ENCODE measurements at regions not wholly inside any gene's neighbourhood (a gene's known extent, or its start where the extent isn't known, plus 50 kb on each side); places are given as distances from the start of the nearest gene placed in this dataset.

DNA sequence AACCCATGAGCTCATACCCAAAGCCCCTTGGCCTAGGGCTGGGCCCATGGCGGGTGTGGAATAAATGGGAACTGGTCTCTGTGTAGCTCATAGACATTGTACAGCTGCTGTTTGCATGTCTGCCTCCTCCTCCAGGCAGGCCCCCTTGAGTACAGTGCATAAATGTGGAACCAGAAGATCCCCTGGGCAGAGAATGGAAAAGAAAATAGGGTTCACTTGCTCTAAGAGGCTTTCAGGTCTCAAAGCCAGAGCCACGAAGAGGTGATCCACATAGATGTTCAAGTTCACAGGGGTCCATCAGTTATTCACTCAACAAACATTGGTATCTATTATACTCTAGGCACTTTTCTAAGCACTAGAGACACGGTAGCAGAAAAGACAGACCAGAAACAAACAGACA, 79.2 kb upstream of the CACNA1A start:
- Histone ChIP-seq H3K4me1 (ENCODE audit: control insufficient read depth in 1 of 2, insufficient read depth in 2 of 2, low read length in 2 of 2) (no peaks in the 10 kb centered on the region), H3K9ac (ENCODE audit: low read depth in 1 of 2, low read length in 2 of 2) (no peak overlapping the region), H3K36me3 (ENCODE audit: control insufficient read depth in 1 of 2, insufficient read depth in 2 of 2, low read length in 2 of 2) (no peaks in the 10 kb centered on the region), H3K27ac (ENCODE audit: low read depth, low read length) (no peak overlapping the region), H3K4me3 (ENCODE audit: low read depth in 1 of 2, low read length in 2 of 2) (no peak overlapping the region), H3K9me3 (ENCODE audit: control insufficient read depth in 1 of 2, low read length in 2 of 2) (no peaks in the 10 kb centered on the region), H3K27me3 (ENCODE audit: control insufficient read depth in 1 of 2, insufficient read depth in 2 of 2, low read length in 2 of 2) (no peaks in the 10 kb centered on the region)

DNA sequence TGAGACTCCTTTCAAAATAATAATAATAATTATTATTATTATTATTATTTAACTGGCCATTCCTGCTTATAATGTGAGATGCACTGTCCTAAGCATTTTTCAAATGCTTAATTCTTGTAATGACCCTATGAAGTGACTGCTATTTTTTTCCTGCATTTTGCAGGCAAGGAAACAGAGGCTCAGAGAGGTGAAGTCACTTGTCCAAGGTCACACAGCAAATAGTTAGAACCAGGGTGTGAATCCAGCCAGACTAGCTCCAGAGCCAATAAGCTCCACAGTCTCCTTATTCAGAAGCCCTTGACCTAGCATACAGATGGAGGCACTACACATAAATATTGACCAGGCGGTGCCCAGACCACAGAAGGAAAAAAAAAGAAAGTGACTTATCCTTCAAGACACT, 77.5 kb upstream of the CACNA1A start:
- Histone ChIP-seq H3K9ac (ENCODE audit: low read depth in 1 of 2, low read length in 2 of 2) (no peak overlapping the region), H3K4me1 (ENCODE audit: control insufficient read depth in 1 of 2, insufficient read depth in 2 of 2, low read length in 2 of 2) (no peaks in the 10 kb centered on the region), H3K9me3 (ENCODE audit: control insufficient read depth in 1 of 2, low read length in 2 of 2) (peaks cover 0 to 4% of the 10 kb centered on the region in 2 donors), H3K36me3 (ENCODE audit: control insufficient read depth in 1 of 2, insufficient read depth in 2 of 2, low read length in 2 of 2) (no peaks in the 10 kb centered on the region), H3K27me3 (ENCODE audit: control insufficient read depth in 1 of 2, insufficient read depth in 2 of 2, low read length in 2 of 2) (no peaks in the 10 kb centered on the region), H3K4me3 (ENCODE audit: low read depth in 1 of 2, low read length in 2 of 2) (no peak overlapping the region), H3K27ac (ENCODE audit: low read depth, low read length) (no peak overlapping the region)

DNA sequence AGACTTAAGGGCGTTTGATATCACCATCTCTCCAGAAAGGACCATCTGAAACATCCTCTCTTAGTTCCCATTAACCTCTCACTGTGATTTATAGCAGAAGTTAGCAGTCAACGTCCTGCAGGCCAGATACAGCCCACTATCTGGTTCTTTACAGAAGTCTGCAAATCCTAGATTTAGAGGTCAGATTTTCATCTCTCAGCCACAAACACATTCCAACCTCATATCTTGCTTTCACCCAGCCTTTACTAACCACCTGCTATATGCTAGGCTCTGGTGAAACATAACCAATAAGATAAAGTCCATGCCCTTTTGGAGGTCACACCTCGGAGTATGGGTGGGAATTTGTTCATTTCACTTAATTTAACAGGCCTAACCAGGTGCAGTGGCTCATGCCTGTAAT, 76.8 kb upstream of the CACNA1A start:
- H3K4me1 ChIP-seq (ENCODE audit: control insufficient read depth in 1 of 2, insufficient read depth in 2 of 2, low read length in 2 of 2), result no peaks in the 10 kb centered on the region
- peaks cover 0 to 4% of the 10 kb centered on the region in 2 donors for H3K9me3 ChIP-seq (ENCODE audit: control insufficient read depth in 1 of 2, low read length in 2 of 2)
- H3K4me3 ChIP-seq (ENCODE audit: low read depth in 1 of 2, low read length in 2 of 2), result no peak overlapping the region
- no peak overlapping the region for H3K9ac ChIP-seq (ENCODE audit: low read depth in 1 of 2, low read length in 2 of 2)
- H3K36me3 ChIP-seq (ENCODE audit: control insufficient read depth in 1 of 2, insufficient read depth in 2 of 2, low read length in 2 of 2), result no peaks in the 10 kb centered on the region
- H3K27ac ChIP-seq (ENCODE audit: low read depth, low read length), result no peak overlapping the region
- no peaks in the 10 kb centered on the region for H3K27me3 ChIP-seq (ENCODE audit: control insufficient read depth in 1 of 2, insufficient read depth in 2 of 2, low read length in 2 of 2)

DNA sequence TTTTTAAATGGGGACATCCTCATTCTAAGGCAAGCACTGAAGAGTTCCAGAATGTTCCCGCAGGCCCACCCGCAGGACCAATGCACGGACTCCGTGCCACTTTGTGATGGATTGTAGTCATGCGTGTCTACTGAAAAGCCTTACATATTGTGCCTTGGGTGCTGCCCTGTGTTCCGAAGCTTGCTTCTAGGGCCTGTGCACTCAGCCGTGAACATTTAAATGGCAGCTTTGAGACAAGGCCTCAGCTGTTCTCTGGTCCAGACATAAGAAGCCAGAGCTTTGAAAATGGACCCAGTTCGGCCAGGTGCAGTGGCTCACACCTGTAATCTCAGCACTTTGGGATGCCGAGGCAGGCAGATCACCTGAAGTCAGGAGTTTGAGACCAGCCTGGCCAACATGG, 75.3 kb upstream of the CACNA1A start:
- Histone ChIP-seq H3K36me3 (ENCODE audit: control insufficient read depth in 1 of 2, insufficient read depth in 2 of 2, low read length in 2 of 2) (no peaks in the 10 kb centered on the region), H3K27ac (ENCODE audit: low read depth, low read length) (no peak overlapping the region), H3K4me3 (ENCODE audit: low read depth in 1 of 2, low read length in 2 of 2) (no peak overlapping the region), H3K27me3 (ENCODE audit: control insufficient read depth in 1 of 2, insufficient read depth in 2 of 2, low read length in 2 of 2) (no peaks in the 10 kb centered on the region), H3K9me3 (ENCODE audit: control insufficient read depth in 1 of 2, low read length in 2 of 2) (peaks cover 3 to 4% of the 10 kb centered on the region in 2 donors), H3K9ac (ENCODE audit: low read depth in 1 of 2, low read length in 2 of 2) (no peak overlapping the region), H3K4me1 (ENCODE audit: control insufficient read depth in 1 of 2, insufficient read depth in 2 of 2, low read length in 2 of 2) (no peaks in the 10 kb centered on the region)

DNA sequence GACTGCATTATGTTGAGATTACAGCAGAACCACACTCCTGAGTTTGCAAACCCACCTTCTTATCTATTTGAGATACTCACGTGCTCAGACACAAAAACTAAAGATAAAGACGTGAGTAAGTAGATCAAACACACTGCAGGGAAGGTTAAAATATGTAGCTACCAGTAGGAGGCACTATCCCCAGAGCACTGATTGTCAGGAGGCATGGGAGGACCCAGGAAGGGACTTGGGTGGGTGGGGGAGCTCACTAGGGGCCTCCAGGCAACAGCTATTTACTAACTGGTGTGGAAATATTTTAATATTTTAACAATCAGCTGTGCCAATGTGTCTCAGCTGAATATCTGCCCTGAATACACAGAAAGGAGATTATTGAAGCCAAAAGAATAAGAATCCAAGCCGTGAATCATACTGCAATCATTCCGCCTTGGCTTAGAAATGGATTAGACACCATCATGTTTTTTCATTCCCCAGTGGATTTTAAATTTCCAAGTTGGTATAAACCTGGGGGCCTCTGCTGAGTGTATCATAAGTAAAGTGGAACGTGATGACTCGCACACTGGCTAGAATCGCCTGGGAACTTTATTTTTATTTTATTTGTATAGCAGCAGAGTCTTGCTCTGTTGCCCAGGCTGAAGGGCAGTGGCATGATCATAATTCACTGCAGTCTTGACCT, 73.2 kb upstream of the CACNA1A start:
- H3K9me3 ChIP-seq (ENCODE audit: control insufficient read depth in 1 of 2, low read length in 2 of 2), result peaks cover 4 to 5% of the 10 kb centered on the region in 2 donors
- H3K27me3 ChIP-seq (ENCODE audit: control insufficient read depth in 1 of 2, insufficient read depth in 2 of 2, low read length in 2 of 2), result no peaks in the 10 kb centered on the region
- H3K4me3 ChIP-seq (ENCODE audit: low read depth in 1 of 2, low read length in 2 of 2), result no peak overlapping the region
- H3K9ac ChIP-seq (ENCODE audit: low read depth in 1 of 2, low read length in 2 of 2), result no peak overlapping the region
- H3K27ac ChIP-seq (ENCODE audit: low read depth, low read length), result no peak overlapping the region
- H3K36me3 ChIP-seq (ENCODE audit: control insufficient read depth in 1 of 2, insufficient read depth in 2 of 2, low read length in 2 of 2), result no peaks in the 10 kb centered on the region
- H3K4me1 ChIP-seq (ENCODE audit: control insufficient read depth in 1 of 2, insufficient read depth in 2 of 2, low read length in 2 of 2), result no peaks in the 10 kb centered on the region

DNA sequence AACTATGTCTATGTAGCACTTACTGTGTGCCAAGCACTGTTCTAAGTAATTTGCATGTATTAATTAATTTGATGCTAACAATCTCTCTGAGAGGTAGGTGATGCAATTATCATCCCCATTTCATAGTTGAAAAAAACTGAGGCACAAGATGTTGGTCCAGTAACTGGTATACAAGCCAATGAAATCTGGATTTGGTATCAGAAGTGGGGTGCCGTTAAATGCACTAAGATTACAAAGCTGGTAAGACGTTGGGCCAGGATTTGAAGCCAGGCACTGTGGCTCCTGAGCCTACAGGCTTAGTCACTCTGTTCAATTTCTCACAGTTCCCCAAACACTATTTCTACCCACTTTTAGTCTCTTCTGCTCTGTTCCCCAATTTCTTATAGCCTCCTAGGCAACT, 70.4 kb upstream of the CACNA1A start:
- H3K36me3 ChIP-seq (ENCODE audit: control insufficient read depth in 1 of 2, insufficient read depth in 2 of 2, low read length in 2 of 2), result no peaks in the 10 kb centered on the region

DNA sequence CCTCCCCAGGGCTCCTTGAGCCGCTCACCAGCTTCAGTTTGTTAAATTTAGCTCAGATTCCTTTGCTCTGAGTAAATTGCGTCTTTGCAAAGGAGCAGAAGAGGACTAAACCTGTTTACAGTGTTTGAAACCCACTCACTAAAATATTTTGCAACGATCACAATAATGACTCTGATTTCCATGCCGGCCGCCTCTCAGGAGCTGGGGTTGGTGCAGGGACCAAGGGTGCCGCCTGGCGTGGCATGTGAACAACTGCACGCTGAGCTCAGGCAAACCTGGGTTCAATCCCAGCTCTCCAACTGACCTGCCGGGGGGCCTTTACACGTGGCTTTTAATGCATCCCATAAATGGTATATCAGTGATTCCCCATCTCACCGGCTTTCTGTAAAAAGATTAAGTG, 68.7 kb upstream of the CACNA1A start:
- H3K9ac ChIP-seq (ENCODE audit: low read depth in 1 of 2, low read length in 2 of 2), result no peak overlapping the region

More for the DNA sequence above, 70.4 kb upstream of the CACNA1A start:
- Histone ChIP-seq H3K4me1 (ENCODE audit: control insufficient read depth in 1 of 2, insufficient read depth in 2 of 2, low read length in 2 of 2) (no peaks in the 10 kb centered on the region), H3K9ac (ENCODE audit: low read depth in 1 of 2, low read length in 2 of 2) (no peak overlapping the region), H3K4me3 (ENCODE audit: low read depth in 1 of 2, low read length in 2 of 2) (no peak overlapping the region), H3K9me3 (ENCODE audit: control insufficient read depth in 1 of 2, low read length in 2 of 2) (peaks cover 4 to 5% of the 10 kb centered on the region in 2 donors), H3K27me3 (ENCODE audit: control insufficient read depth in 1 of 2, insufficient read depth in 2 of 2, low read length in 2 of 2) (no peaks in the 10 kb centered on the region), H3K27ac (ENCODE audit: low read depth, low read length) (no peak overlapping the region)

DNA sequence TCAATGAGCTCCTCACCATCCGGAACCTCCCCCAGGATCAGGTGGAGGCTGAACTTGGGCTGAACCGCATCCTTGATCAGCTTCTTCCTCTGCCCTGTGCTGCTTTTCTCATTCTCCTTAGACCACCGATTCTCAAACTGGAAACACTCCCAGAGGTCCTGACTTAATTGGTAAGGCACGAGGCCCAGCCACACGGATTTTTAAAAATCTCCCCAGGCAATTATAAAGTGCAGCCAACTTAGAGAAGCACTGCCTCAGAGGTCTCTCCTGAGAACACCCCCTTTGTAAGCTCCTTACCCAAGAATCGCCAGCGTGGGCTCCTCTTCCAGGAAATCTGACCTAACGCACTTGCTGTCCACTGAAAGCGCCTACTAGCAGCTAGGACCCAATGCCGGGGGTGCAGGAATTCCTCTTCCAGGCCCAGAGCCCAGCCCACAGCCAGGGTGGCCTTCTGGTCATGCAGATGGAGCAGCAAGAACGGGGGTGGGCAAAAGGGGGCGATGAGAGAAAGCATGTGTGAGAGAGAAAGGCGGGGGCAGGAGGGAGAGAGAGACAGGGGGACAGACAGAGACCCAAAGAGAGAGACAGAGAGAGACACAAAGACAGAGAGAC, 66.9 kb upstream of the CACNA1A start:
- Histone ChIP-seq H3K27ac (ENCODE audit: low read depth, low read length) (no peak overlapping the region), H3K4me3 (ENCODE audit: low read depth in 1 of 2, low read length in 2 of 2) (no peak overlapping the region), H3K9ac (ENCODE audit: low read depth in 1 of 2, low read length in 2 of 2) (no peak overlapping the region), H3K36me3 (ENCODE audit: control insufficient read depth in 1 of 2, insufficient read depth in 2 of 2, low read length in 2 of 2) (no peaks in the 10 kb centered on the region), H3K4me1 (ENCODE audit: control insufficient read depth in 1 of 2, insufficient read depth in 2 of 2, low read length in 2 of 2) (no peaks in the 10 kb centered on the region), H3K27me3 (ENCODE audit: control insufficient read depth in 1 of 2, insufficient read depth in 2 of 2, low read length in 2 of 2) (no peaks in the 10 kb centered on the region), H3K9me3 (ENCODE audit: control insufficient read depth in 1 of 2, low read length in 2 of 2) (peaks cover 0 to 5% of the 10 kb centered on the region in 2 donors)

More for the DNA sequence above, 68.7 kb upstream of the CACNA1A start:
- no peak overlapping the region for H3K4me3 ChIP-seq (ENCODE audit: low read depth in 1 of 2, low read length in 2 of 2)
- H3K27me3 ChIP-seq (ENCODE audit: control insufficient read depth in 1 of 2, insufficient read depth in 2 of 2, low read length in 2 of 2), result no peaks in the 10 kb centered on the region
- H3K9me3 ChIP-seq (ENCODE audit: control insufficient read depth in 1 of 2, low read length in 2 of 2), result peaks cover 4 to 5% of the 10 kb centered on the region in 2 donors
- H3K27ac ChIP-seq (ENCODE audit: low read depth, low read length), result no peak overlapping the region
- H3K36me3 ChIP-seq (ENCODE audit: control insufficient read depth in 1 of 2, insufficient read depth in 2 of 2, low read length in 2 of 2), result no peaks in the 10 kb centered on the region
- no peaks in the 10 kb centered on the region for H3K4me1 ChIP-seq (ENCODE audit: control insufficient read depth in 1 of 2, insufficient read depth in 2 of 2, low read length in 2 of 2)

DNA sequence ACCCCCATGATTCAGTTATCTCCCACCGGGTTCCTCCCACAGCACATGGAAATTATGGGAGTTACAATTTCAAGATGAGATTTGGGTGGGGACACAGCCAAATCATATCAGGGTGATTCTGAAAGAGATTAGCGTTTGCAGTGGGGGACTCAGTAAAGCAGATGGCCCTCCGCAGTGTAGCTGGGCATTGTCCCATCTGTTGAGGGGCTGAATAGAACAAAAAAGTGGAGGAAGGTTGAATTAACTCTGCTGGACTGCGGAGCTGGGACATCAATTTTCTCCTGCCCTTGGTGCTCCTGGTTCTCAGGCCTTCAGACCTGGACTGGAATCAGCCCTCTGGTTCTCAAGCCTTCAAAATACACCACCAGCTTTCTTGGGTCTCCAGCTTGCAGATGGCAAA, 55.2 kb upstream of the CACNA1A start:
- Histone ChIP-seq H3K4me1 (ENCODE audit: control insufficient read depth in 1 of 2, insufficient read depth in 2 of 2, low read length in 2 of 2) (no peaks in the 10 kb centered on the region), H3K36me3 (ENCODE audit: control insufficient read depth in 1 of 2, insufficient read depth in 2 of 2, low read length in 2 of 2) (no peaks in the 10 kb centered on the region), H3K9me3 (ENCODE audit: control insufficient read depth in 1 of 2, low read length in 2 of 2) (no peaks in the 10 kb centered on the region), H3K9ac (ENCODE audit: low read depth in 1 of 2, low read length in 2 of 2) (no peak overlapping the region), H3K27ac (ENCODE audit: low read depth, low read length) (no peak overlapping the region), H3K4me3 (ENCODE audit: low read depth in 1 of 2, low read length in 2 of 2) (no peak overlapping the region), H3K27me3 (ENCODE audit: control insufficient read depth in 1 of 2, insufficient read depth in 2 of 2, low read length in 2 of 2) (no peaks in the 10 kb centered on the region)

DNA sequence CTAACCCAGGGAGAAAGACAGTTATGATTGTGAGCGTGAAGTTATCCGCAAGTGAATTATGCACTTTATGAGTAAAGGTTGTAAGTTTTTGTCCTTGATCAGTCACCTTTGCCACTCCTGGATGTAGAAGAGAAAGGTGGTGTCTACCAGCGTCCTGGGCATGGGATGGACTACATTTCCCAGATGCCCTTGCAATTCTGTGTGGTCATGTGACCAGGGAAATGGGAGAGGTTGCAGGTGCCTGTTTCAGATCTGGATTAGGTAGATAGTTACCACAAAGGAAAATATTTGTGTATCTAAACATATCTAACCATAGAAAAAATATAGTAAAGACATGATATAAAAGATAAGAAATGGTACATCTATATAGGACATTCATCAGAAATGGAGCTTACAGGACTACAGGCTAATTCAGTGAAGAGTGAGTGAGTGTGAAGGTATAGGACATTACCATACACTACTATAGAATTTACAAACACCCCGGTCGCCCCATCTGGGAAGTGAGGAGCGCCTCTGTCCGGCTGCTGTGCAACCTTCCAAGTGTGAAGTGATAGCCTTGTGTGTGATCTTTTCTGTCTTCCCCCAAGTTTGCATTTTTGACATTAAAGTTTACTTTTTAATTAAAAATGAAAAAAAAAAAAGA, 51.6 kb upstream of the CACNA1A start:
- no peak overlapping the region for H3K9ac ChIP-seq (ENCODE audit: low read depth in 1 of 2, low read length in 2 of 2)
- H3K4me1 ChIP-seq (ENCODE audit: control insufficient read depth in 1 of 2, insufficient read depth in 2 of 2, low read length in 2 of 2), result no peaks in the 10 kb centered on the region
- peaks cover 0 to 3% of the 10 kb centered on the region in 2 donors for H3K27me3 ChIP-seq (ENCODE audit: control insufficient read depth in 1 of 2, insufficient read depth in 2 of 2, low read length in 2 of 2)
- H3K36me3 ChIP-seq (ENCODE audit: control insufficient read depth in 1 of 2, insufficient read depth in 2 of 2, low read length in 2 of 2), result no peaks in the 10 kb centered on the region
- H3K4me3 ChIP-seq (ENCODE audit: low read depth in 1 of 2, low read length in 2 of 2), result no peak overlapping the region
- no peaks in the 10 kb centered on the region for H3K9me3 ChIP-seq (ENCODE audit: control insufficient read depth in 1 of 2, low read length in 2 of 2)
- no peak overlapping the region for H3K27ac ChIP-seq (ENCODE audit: low read depth, low read length)

All from duodenal mucosa (tissue), 2 donors.